Keratinocyte (primary cell): ENCODE measurements at regions not wholly inside any gene's neighbourhood (a gene's known extent, or its start where the extent isn't known, plus 50 kb on each side); places are given as distances from the start of the nearest gene placed in this dataset.

ENCODE experiments used
- DNase-seq: peaks from one replicate; pipeline ENCODE4 v3.0.0-alpha.2; 2011; ENCODE audit warnings: low read depth, missing footprints, low spot score
- FAIRE-seq: peaks from 2 replicates; lab custom pipeline; 2011; peaks lifted over from hg19 to GRCh38; lab: Jason Lieb, UNC
- H2AFZ ChIP-seq: 2 replicates; pipeline ENCODE4 v1.6.0; 2012; ENCODE audit warnings: low read length, control low read depth, inconsistent platforms; ENCODE audit not compliant: control insufficient read depth
- H3K27ac ChIP-seq: 2 replicates; pipeline ENCODE4 v1.5.1; 2011; ENCODE audit warnings: low read length; ENCODE audit not compliant: control insufficient read depth, insufficient read depth
- H3K27me3 ChIP-seq: 3 replicates; pipeline ENCODE4 v1.6.0; 2011; ENCODE audit warnings: low read length; ENCODE audit not compliant: control insufficient read depth, insufficient read depth; ENCODE audit errors: extremely low read depth
- H3K36me3 ChIP-seq, 2 experiments: 2 replicates in 1 of 2; 3 replicates in 1 of 2; pipeline ENCODE4 v1.5.1; 2011; ENCODE audit warnings: low read length in 2 of 2, mild to moderate bottlenecking in 1 of 2; ENCODE audit not compliant: control insufficient read depth in 2 of 2, insufficient read depth in 2 of 2; ENCODE audit errors: extremely low read depth in 1 of 2
- H3K4me1 ChIP-seq: 3 replicates; pipeline ENCODE4 v1.5.1; 2011; ENCODE audit warnings: low read length; ENCODE audit not compliant: control insufficient read depth, insufficient read depth; ENCODE audit errors: extremely low read depth
- H3K4me2 ChIP-seq: 3 replicates; pipeline ENCODE4 v1.6.0; 2011; ENCODE audit warnings: low read depth, low read length; ENCODE audit not compliant: control insufficient read depth, insufficient read depth; ENCODE audit errors: extremely low read depth
- H3K4me3 ChIP-seq, 3 experiments: fragments of 200-600 bp in 1 of 3; sonication (generic) in 1 of 3; 2 replicates in 2 of 3; 3 replicates in 1 of 3; pipeline ENCODE4 v1.5.1; 2011 to 2016; ENCODE audit warnings: low read length in 3 of 3, mild to moderate bottlenecking in 3 of 3, control low read depth in 2 of 3, inconsistent platforms in 1 of 3, low read depth in 1 of 3, mixed read lengths in 1 of 3, mixed run types in 1 of 3, moderate library complexity in 1 of 3; ENCODE audit not compliant: control insufficient read depth in 2 of 3, insufficient read depth in 2 of 3; ENCODE audit errors: extremely low read depth in 1 of 3
- H3K79me2 ChIP-seq: 2 replicates; pipeline ENCODE4 v1.6.0; 2012; ENCODE audit warnings: low read length; ENCODE audit not compliant: control insufficient read depth, insufficient read depth
- H3K9ac ChIP-seq: 3 replicates; pipeline ENCODE4 v1.6.0; 2011; ENCODE audit warnings: low read length; ENCODE audit not compliant: control insufficient read depth, insufficient read depth; ENCODE audit errors: extremely low read depth
- H3K9me1 ChIP-seq: 3 replicates; pipeline ENCODE4 v1.6.0; 2011; ENCODE audit warnings: low read length; ENCODE audit not compliant: control insufficient read depth, insufficient read depth; ENCODE audit errors: extremely low read depth
- H3K9me3 ChIP-seq: 2 replicates; pipeline ENCODE4 v1.5.1; 2012; ENCODE audit warnings: low read depth, low read length; ENCODE audit not compliant: control insufficient read depth
- H4K20me1 ChIP-seq: 3 replicates; pipeline ENCODE4 v1.6.0; 2011; ENCODE audit warnings: low read length; ENCODE audit not compliant: control insufficient read depth, insufficient read depth; ENCODE audit errors: extremely low read depth
- CTCF ChIP-seq, 3 experiments: IDR thresholded peaks in 1 of 3; conservative IDR thresholded peaks in 1 of 3; optimal IDR thresholded peaks in 1 of 3; 2 replicates in 2 of 3; 3 replicates in 1 of 3; pipeline versions ENCODE3 to v1.5.1; 2011; ENCODE audit warnings: low read length in 3 of 3, mild to moderate bottlenecking in 3 of 3, moderate library complexity in 2 of 3, control low read depth in 1 of 3, inconsistent platforms in 1 of 3; ENCODE audit not compliant: insufficient read depth in 2 of 3; ENCODE audit errors: extremely low read depth in 1 of 3
- EZH2 ChIP-seq: IDR thresholded peaks from one replicate; pipeline ENCODE4 v1.6.1; 2012; ENCODE audit warnings: inconsistent platforms, mild to moderate bottlenecking, low read length, moderate library complexity
- dilution Hi-C: fragments of 300-500 bp; cut with MboI; formaldehyde crosslinking; loops from one replicate; pipeline ENCODE4 v1.7.0; 2020; ENCODE audit warnings: low sequenced_read_pairs; ENCODE audit not compliant: extremely low pct_ligation_motif_present

GRCh38 chrX:104427073-104427472, 138.9 kb upstream of the IL1RAPL2 start:
- Histone ChIP-seq H3K79me2 (no peaks in the 10 kb centered on the region), H3K27ac (no peak overlapping the region), H3K9ac (no peak overlapping the region), H3K9me1 (no peaks in the 10 kb centered on the region), H3K36me3 (no peaks in the 10 kb centered on the region), H3K4me3 (no peak overlapping the region), H3K4me2 (no peak overlapping the region), H3K27me3 (no peaks in the 10 kb centered on the region), H2AFZ (peak overlapping the region; percentile 61), H4K20me1 (no peaks in the 10 kb centered on the region), H3K9me3 (no peaks in the 10 kb centered on the region), H3K4me1 (peaks cover 23% of the 10 kb centered on the region)
- peak; percentile 67 for FAIRE-seq
- TF ChIP-seq EZH2 (no peak), CTCF (optimal IDR thresholded peaks at IDR 0.05 in 1 of 3, IDR thresholded peaks at IDR 0.05 in 1 of 3, conservative IDR thresholded peaks at IDR 0.05 in 1 of 3; ENCODE audit: extremely low read depth in 1 of 3, insufficient read depth in 2 of 3, low read length in 3 of 3) (no peak)
- dilution Hi-C loops: no loop called here
- no peak for DNase-seq

- H3K79me2 ChIP-seq: no peaks in the 10 kb centered on the region
- H3K9me1 ChIP-seq: no peaks in the 10 kb centered on the region
These were observed 145.1 kb upstream of the IL1RAPL2 start for GRCh38 chrX:104420907-104421306.

More at GRCh38 chrX:104420907-104421306, 145.1 kb upstream of the IL1RAPL2 start:
- no peak overlapping the region for H3K9ac ChIP-seq
- H2AFZ ChIP-seq: no peak overlapping the region
- H3K36me3 ChIP-seq: no peaks in the 10 kb centered on the region
- H4K20me1 ChIP-seq: no peaks in the 10 kb centered on the region
- no peak overlapping the region for H3K4me3 ChIP-seq
- FAIRE-seq: no peak
- H3K9me3 ChIP-seq: no peaks in the 10 kb centered on the region
- DNase-seq: no peak
- TF ChIP-seq EZH2: no peak
- TF ChIP-seq CTCF (optimal IDR thresholded peaks at IDR 0.05 in 1 of 3, IDR thresholded peaks at IDR 0.05 in 1 of 3, conservative IDR thresholded peaks at IDR 0.05 in 1 of 3; ENCODE audit: extremely low read depth in 1 of 3, insufficient read depth in 2 of 3, low read length in 3 of 3): no peak
- dilution Hi-C loops: no loop called here
- peaks cover 15% of the 10 kb centered on the region for H3K4me1 ChIP-seq
- no peaks in the 10 kb centered on the region for H3K27me3 ChIP-seq
- H3K4me2 ChIP-seq: no peak overlapping the region
- H3K27ac ChIP-seq: no peak overlapping the region
